Activated CD4-positive, alpha-beta T cell treated with anti-CD3 and anti-CD28 coated beads, Interleukin-2, amount 10 ng/mL, durations not matched to agents 24 days and 14 days (primary cell): ENCODE measurements at regions not wholly inside any gene's neighbourhood (a gene's known extent, or its start where the extent isn't known, plus 50 kb on each side); places are given as distances from the start of the nearest gene placed in this dataset.

Experiments
- DNase-seq: peaks from one replicate; pipeline ENCODE4 v3.0.0; 2022
- H3K27ac Mint-ChIP-seq: one replicate; pipeline ENCODE4 v1.8.0; 2022; ENCODE audit warnings: mild to moderate bottlenecking, mixed read lengths
- H3K27me3 Mint-ChIP-seq: one replicate; pipeline ENCODE4 v1.8.0; 2022; ENCODE audit warnings: mixed read lengths
- H3K36me3 Mint-ChIP-seq: one replicate; pipeline ENCODE4 v1.8.0; 2022; ENCODE audit warnings: low read depth, mild to moderate bottlenecking, mixed read lengths
- H3K4me1 Mint-ChIP-seq: one replicate; pipeline ENCODE4 v1.8.0; 2021; ENCODE audit warnings: mixed read lengths
- H3K4me3 Mint-ChIP-seq: one replicate; pipeline ENCODE4 v1.8.0; 2022; ENCODE audit warnings: mild to moderate bottlenecking, moderate library complexity, mixed read lengths
- H3K9me3 Mint-ChIP-seq: one replicate; pipeline ENCODE4 v1.8.0; 2021; ENCODE audit warnings: mixed read lengths
- intact Hi-C: fragments of 100-400 bp; cut with micrococcal nuclease; formaldehyde crosslinking; loops from one replicate; pipeline ENCODE4 v1.15.1; 2023

- DNase-seq: no peak
- Mint-ChIP-seq H3K27me3 (peaks cover 26% of the 10 kb centered on the region), H3K36me3 (no peaks in the 10 kb centered on the region), H3K27ac (no peak overlapping the region), H3K4me3 (no peak overlapping the region), H3K9me3 (no peaks in the 10 kb centered on the region), H3K4me1 (no peaks in the 10 kb centered on the region)
- intact Hi-C loops: no loop called here
These were observed 280.5 kb downstream of the PCNX1 start for GRCh38 chr14:71187633-71188356.

DNA sequence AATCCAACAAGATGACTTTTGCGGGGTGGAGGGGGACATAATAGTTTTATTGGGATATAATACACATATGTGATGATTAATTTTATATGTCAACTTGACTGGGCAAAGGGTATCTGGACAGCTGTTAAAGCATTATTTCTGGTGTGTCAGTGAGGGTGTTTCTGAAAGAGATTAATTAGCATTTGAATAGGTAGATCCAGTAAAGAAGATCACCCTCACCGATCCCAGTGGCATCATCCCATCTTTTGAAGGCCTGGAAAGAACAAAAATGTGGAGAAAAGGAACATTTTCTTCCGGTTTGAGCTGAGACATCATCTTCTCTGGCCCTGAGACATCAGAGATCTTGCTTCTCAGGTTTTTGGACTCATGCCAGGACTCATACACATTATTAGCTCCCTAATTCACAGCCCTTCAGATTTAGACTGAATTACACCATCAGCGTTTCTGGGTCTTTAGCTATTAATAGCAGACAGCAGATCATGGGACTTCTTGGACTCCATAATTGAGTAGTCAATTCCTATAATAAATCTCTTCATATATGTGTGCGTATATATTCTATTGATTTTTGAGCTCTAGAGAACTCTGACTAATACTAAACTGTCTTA, 283.6 kb downstream of the PCNX1 start:
- no peak for DNase-seq
- Mint-ChIP-seq H3K27me3 (peaks cover 20% of the 10 kb centered on the region), H3K27ac (no peak overlapping the region), H3K4me3 (no peak overlapping the region), H3K36me3 (no peaks in the 10 kb centered on the region), H3K9me3 (no peaks in the 10 kb centered on the region), H3K4me1 (no peaks in the 10 kb centered on the region)
- intact Hi-C loops: no loop called here

DNA sequence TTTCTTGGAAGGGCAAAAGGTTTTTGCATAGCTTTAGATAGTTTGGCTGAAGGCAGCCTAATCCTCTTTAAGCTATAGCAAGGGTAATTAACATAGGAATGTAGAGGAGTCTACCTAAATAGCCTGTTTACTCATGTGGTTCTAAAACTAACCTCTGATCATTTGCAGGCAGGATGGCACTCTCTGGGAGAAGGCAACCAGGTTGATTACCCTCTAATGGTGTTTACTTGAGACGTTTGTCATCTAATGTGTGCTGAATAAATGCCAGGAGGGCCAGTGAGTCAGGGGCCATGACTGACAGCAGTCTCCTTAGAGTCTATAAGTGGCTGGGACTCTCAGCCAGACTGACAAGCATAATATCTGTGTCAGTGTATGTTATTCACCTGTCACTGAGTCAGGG, 286.4 kb downstream of the PCNX1 start:
- Mint-ChIP-seq H3K4me3 (no peak overlapping the region), H3K4me1 (no peaks in the 10 kb centered on the region), H3K9me3 (no peaks in the 10 kb centered on the region), H3K36me3 (no peaks in the 10 kb centered on the region), H3K27ac (no peak overlapping the region), H3K27me3 (peaks cover 13% of the 10 kb centered on the region)
- no peak for DNase-seq
- intact Hi-C loops: no loop called here

DNA sequence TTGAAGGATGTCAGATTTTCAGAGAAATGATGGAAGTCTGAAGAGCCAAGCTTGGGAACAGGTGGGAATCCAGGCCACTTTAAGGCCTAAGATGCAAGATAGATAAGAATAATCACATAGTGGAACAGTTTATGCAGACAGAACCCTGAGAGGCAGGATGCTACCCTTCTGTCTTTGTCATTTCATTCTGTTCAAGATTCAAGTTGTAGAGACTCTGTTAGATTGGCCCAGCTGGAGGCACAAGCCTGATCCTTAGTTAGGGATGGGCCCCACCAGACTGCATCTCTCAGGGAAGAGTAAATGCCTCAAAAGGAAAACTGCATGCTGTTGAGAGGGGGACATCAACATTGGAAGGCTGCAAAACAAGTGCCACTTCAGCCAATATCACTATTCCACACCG, 287.0 kb downstream of the PCNX1 start:
- H3K36me3 Mint-ChIP-seq: no peaks in the 10 kb centered on the region
- intact Hi-C loops: no loop called here

DNA sequence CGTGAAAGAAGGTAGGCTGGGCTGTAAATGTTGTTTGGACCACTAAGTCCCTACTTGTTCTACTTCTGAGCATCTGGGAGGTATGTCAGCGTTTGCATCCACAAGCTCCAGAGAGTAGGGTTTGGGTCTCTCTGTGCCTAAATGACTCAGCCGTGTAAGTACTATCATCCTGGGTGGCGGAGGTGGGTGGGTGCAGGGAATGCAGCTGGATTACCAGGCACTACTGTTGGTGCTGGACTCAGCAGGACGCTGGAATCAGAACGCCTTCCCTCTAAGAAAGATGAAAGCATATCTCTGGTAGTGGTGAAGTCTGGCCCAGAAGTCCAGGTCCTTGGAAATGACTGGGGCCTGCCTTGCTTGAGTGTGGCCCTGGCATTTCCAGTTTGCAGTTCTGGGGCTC, 289.7 kb downstream of the PCNX1 start:
- no peaks in the 10 kb centered on the region for H3K4me1 Mint-ChIP-seq
- H3K27ac Mint-ChIP-seq: no peak overlapping the region
- H3K36me3 Mint-ChIP-seq: no peaks in the 10 kb centered on the region
- no peaks in the 10 kb centered on the region for H3K9me3 Mint-ChIP-seq
- intact Hi-C loops: no loop called here
- no peak overlapping the region for H3K4me3 Mint-ChIP-seq
- peaks cover 3% of the 10 kb centered on the region for H3K27me3 Mint-ChIP-seq
- DNase-seq: no peak

More for the DNA sequence above, 287.0 kb downstream of the PCNX1 start:
- H3K27ac Mint-ChIP-seq: no peak overlapping the region
- H3K4me3 Mint-ChIP-seq: no peak overlapping the region
- no peaks in the 10 kb centered on the region for H3K9me3 Mint-ChIP-seq
- no peak for DNase-seq
- peaks cover 12% of the 10 kb centered on the region for H3K27me3 Mint-ChIP-seq
- no peaks in the 10 kb centered on the region for H3K4me1 Mint-ChIP-seq

GRCh38 chr14:71198687-71199086, 291.4 kb downstream of the PCNX1 start:
- H3K4me1 Mint-ChIP-seq: no peaks in the 10 kb centered on the region
- H3K36me3 Mint-ChIP-seq: no peaks in the 10 kb centered on the region
- H3K4me3 Mint-ChIP-seq: no peak overlapping the region
- peaks cover 3% of the 10 kb centered on the region for H3K27me3 Mint-ChIP-seq
- no peaks in the 10 kb centered on the region for H3K9me3 Mint-ChIP-seq
- intact Hi-C loops: no loop called here
- no peak for DNase-seq
- H3K27ac Mint-ChIP-seq: no peak overlapping the region

DNA sequence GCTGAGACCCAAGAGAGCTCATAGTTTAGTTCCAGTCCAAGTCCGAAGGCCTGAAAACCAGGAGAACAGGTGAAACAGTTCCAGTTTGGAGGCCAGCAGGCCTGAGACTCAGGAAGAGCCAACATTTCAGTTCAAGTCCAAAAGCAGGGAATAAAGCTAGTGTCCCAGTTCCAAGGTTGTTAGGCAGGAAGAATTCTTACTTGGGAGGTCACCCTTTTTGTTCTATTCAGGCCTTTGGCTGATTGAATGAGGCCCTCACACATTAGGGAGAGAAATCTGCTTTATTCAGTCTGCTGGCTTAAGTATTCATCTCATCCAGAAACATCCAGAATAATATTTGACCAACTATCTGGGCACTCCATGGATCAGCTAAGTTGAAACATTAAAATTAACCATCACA, 294.6 kb downstream of the PCNX1 start:
- Mint-ChIP-seq H3K4me3 (no peak overlapping the region), H3K4me1 (no peaks in the 10 kb centered on the region), H3K27me3 (peaks cover 6% of the 10 kb centered on the region), H3K9me3 (no peaks in the 10 kb centered on the region), H3K27ac (no peak overlapping the region), H3K36me3 (no peaks in the 10 kb centered on the region)
- intact Hi-C loops: no loop called here
- DNase-seq: no peak

- Mint-ChIP-seq H3K27ac (no peak overlapping the region), H3K36me3 (no peaks in the 10 kb centered on the region), H3K4me1 (no peaks in the 10 kb centered on the region), H3K27me3 (peaks cover 6% of the 10 kb centered on the region), H3K4me3 (no peak overlapping the region), H3K9me3 (no peaks in the 10 kb centered on the region)
- intact Hi-C loops: no loop called here
- no peak for DNase-seq
These were observed 295.6 kb downstream of the PCNX1 start for GRCh38 chr14:71202881-71203280.

GRCh38 chr14:71203306-71203705, 296.0 kb downstream of the PCNX1 start:
- Mint-ChIP-seq H3K27me3 (peaks cover 6% of the 10 kb centered on the region), H3K4me3 (no peak overlapping the region), H3K36me3 (no peaks in the 10 kb centered on the region), H3K4me1 (no peaks in the 10 kb centered on the region), H3K27ac (no peak overlapping the region), H3K9me3 (no peaks in the 10 kb centered on the region)
- intact Hi-C loops: no loop called here
- DNase-seq: no peak

DNA sequence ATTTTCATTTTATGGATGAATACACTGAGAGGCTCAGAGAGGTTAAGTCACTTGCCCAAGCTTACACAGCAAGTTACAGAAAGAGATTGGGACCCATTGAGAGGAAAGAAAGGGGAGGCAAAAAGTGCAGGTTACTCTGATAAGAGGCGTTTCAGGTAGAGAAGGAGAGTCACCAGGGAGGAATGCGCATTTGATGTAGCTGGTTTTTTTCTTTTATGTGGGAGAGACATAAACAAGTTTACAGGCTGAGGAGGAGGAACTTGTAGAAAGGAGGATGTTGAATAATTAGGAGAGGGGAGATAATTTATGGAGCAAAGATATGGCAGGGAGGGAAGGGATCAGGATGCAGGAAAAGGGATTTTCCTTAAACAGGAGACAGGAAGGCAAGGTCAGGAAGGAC, 297.0 kb downstream of the PCNX1 start:
- H3K27ac Mint-ChIP-seq: no peak overlapping the region
- no peaks in the 10 kb centered on the region for H3K9me3 Mint-ChIP-seq
- no peaks in the 10 kb centered on the region for H3K4me1 Mint-ChIP-seq
- intact Hi-C loops: no loop called here
- no peak overlapping the region for H3K4me3 Mint-ChIP-seq
- no peaks in the 10 kb centered on the region for H3K36me3 Mint-ChIP-seq
- DNase-seq: no peak
- H3K27me3 Mint-ChIP-seq: peaks cover 6% of the 10 kb centered on the region

DNA sequence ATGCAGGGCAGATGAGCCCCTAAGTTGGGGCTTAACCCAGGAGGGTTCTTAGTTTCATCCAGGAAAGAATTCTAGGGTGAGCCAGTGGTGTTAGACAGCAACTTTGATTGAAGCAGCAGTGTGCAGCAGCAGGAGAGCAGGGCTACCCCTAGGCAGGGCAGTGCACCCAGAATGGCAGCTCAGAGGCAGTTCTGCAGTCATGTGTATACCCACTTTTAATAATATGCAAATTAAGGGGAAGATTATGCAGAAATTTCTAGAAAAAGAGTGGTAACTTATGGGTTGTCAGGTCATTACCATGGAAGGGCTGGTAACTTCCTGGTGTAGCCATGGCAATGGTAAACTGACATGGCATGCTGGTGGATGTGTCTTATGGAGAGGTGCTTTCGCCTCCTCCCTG, 297.5 kb downstream of the PCNX1 start:
- Mint-ChIP-seq H3K27ac (no peak overlapping the region), H3K9me3 (no peaks in the 10 kb centered on the region), H3K36me3 (no peaks in the 10 kb centered on the region), H3K4me1 (no peaks in the 10 kb centered on the region), H3K4me3 (no peak overlapping the region), H3K27me3 (peaks cover 6% of the 10 kb centered on the region)
- intact Hi-C loops: no loop called here
- no peak for DNase-seq

DNA sequence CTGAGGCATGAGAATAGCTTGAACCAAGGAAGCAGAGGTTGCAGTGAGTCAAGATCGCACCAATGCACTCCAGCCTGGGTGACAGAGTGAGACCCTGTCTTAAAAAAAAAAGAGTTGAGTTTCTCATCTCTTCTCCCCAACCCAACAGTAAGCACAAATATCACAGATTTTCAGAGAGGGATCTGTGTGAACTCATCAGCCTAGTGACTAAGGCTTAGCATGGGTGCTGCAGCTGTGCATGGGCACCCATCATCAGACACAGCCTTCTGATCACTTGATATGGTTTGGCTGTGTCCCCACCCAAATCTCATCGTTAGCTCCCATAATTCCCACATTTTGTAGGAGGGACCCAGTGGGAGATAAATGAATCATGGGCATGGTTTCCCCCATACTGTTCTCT, 298.9 kb downstream of the PCNX1 start:
- Mint-ChIP-seq H3K27ac (no peak overlapping the region), H3K27me3 (peaks cover 6% of the 10 kb centered on the region), H3K4me3 (no peak overlapping the region), H3K9me3 (no peaks in the 10 kb centered on the region), H3K36me3 (no peaks in the 10 kb centered on the region), H3K4me1 (no peaks in the 10 kb centered on the region)
- intact Hi-C loops: no loop called here
- DNase-seq: no peak

DNA sequence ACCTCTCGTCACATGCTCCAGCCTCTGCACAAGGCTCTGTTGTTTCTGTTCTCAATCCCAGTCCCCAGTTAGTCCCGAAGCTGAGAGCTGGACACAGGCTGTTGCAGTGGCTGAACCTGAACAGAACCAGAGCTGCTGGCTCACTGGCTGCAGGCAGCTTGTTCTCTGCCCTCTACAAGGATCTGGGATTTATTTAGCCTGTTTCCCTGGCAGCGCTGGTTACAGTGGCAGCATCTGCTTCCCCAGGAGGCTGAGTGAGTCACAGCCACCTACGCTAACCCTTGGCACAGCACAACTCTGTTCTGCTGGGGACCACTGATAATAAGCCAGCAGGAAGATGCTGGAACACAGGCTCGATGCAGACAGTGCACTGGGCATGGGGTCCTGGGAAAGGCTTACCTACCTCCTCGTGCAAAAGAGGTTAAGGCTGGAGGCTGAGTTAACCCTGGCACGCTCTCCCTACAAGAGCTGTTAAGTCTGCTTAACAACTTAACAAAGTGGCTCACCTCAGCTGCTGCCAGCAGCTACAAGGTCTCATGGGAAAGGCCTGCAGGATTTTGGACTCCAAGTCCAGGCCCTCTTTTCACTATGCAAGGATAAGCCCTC, 299.6 kb downstream of the PCNX1 start:
- Mint-ChIP-seq H3K9me3 (no peaks in the 10 kb centered on the region), H3K4me1 (no peaks in the 10 kb centered on the region), H3K27me3 (peaks cover 6% of the 10 kb centered on the region), H3K27ac (no peak overlapping the region), H3K4me3 (no peak overlapping the region), H3K36me3 (no peaks in the 10 kb centered on the region)
- intact Hi-C loops: no loop called here
- DNase-seq: no peak

GRCh38 chr14:71208702-71209357, 301.6 kb downstream of the PCNX1 start:
- H3K27me3 Mint-ChIP-seq: peaks cover 4% of the 10 kb centered on the region
- intact Hi-C loops: no loop called here
- no peak overlapping the region for H3K4me3 Mint-ChIP-seq
- H3K27ac Mint-ChIP-seq: no peak overlapping the region
- DNase-seq: no peak
- H3K4me1 Mint-ChIP-seq: peaks cover 10% of the 10 kb centered on the region
- no peaks in the 10 kb centered on the region for H3K36me3 Mint-ChIP-seq
- no peaks in the 10 kb centered on the region for H3K9me3 Mint-ChIP-seq
